Neuronal stem cell (in vitro differentiated cells): ENCODE measurements at regions not wholly inside any gene's neighbourhood (a gene's known extent, or its start where the extent isn't known, plus 50 kb on each side); places are given as distances from the start of the nearest gene placed in this dataset.

Experiments
- DNase-seq: peaks from one replicate; pipeline ENCODE4 v3.0.0-alpha.2; 2013; ENCODE audit warnings: low spot score
- H2AFZ ChIP-seq: one replicate; pipeline ENCODE4 v1.6.1; 2013; ENCODE audit warnings: mild to moderate bottlenecking, low read length, inconsistent platforms
- H2AK5ac ChIP-seq: 2 replicates; pipeline ENCODE4 v1.6.1; 2013; ENCODE audit warnings: low read depth, mild to moderate bottlenecking, inconsistent platforms, low read length, moderate library complexity, mixed read lengths
- H2BK120ac ChIP-seq: 2 replicates; pipeline ENCODE4 v1.6.1; 2013; ENCODE audit warnings: low read depth, mild to moderate bottlenecking, inconsistent platforms, low read length, moderate library complexity, mixed read lengths
- H2BK12ac ChIP-seq: one replicate; pipeline ENCODE4 v1.6.1; 2013; ENCODE audit warnings: low read length, inconsistent platforms
- H2BK15ac ChIP-seq: 2 replicates; pipeline ENCODE4 v1.6.1; 2013; ENCODE audit warnings: mild to moderate bottlenecking, low read length, inconsistent platforms, mixed read lengths
- H2BK5ac ChIP-seq: one replicate; pipeline ENCODE4 v1.6.1; 2013; ENCODE audit warnings: inconsistent platforms, mild to moderate bottlenecking, low read length, moderate library complexity
- H3K14ac ChIP-seq: one replicate; pipeline ENCODE4 v1.6.1; 2013; ENCODE audit warnings: low read length, inconsistent platforms
- H3K18ac ChIP-seq: 2 replicates; pipeline ENCODE4 v1.6.1; 2013; ENCODE audit warnings: low read length, inconsistent platforms
- H3K23ac ChIP-seq: 2 replicates; pipeline ENCODE4 v1.6.1; 2013; ENCODE audit warnings: low read depth, mild to moderate bottlenecking, mixed read lengths, low read length, inconsistent platforms; ENCODE audit not compliant: poor library complexity
- H3K27ac ChIP-seq: replicated peaks from 3 replicates; pipeline ENCODE4 v1.5.1; 2013; ENCODE audit warnings: low read length, inconsistent platforms
- H3K27me3 ChIP-seq, 3 experiments: 2 replicates each; pipeline ENCODE4 v1.6.1; 2013; ENCODE audit warnings: low read length in 3 of 3, mild to moderate bottlenecking in 2 of 3, inconsistent platforms in 1 of 3, low read depth in 1 of 3, mixed read lengths in 1 of 3, moderate library complexity in 1 of 3; ENCODE audit not compliant: control insufficient read depth in 3 of 3, insufficient read depth in 3 of 3
- H3K36me3 ChIP-seq, 2 donors: replicated peaks in 1 of 2; 2 replicates each; pipeline ENCODE4 v1.6.1; 2013; ENCODE audit warnings: low read length in 2 of 2; ENCODE audit not compliant: control insufficient read depth in 2 of 2, insufficient read depth in 2 of 2
- H3K4ac ChIP-seq: 2 replicates; pipeline ENCODE4 v1.6.1; 2013; ENCODE audit warnings: inconsistent platforms, mild to moderate bottlenecking, low read length, moderate library complexity
- H3K4me1 ChIP-seq, 2 donors: 1 replicate in 1 of 2; 2 replicates in 1 of 2; pipeline ENCODE4 v1.6.1; 2013; ENCODE audit warnings: low read length in 2 of 2, low read depth in 1 of 2; ENCODE audit not compliant: control insufficient read depth in 2 of 2, insufficient read depth in 1 of 2
- H3K4me2 ChIP-seq: one replicate; pipeline ENCODE4 v1.6.1; 2013; ENCODE audit warnings: mild to moderate bottlenecking, low read length, inconsistent platforms; ENCODE audit not compliant: insufficient read depth, poor library complexity, severe bottlenecking
- H3K4me3 ChIP-seq, 2 donors: 2 replicates each; pipeline ENCODE4 v1.5.1; 2013; ENCODE audit warnings: low read length in 2 of 2, mild to moderate bottlenecking in 2 of 2, inconsistent platforms in 1 of 2, moderate library complexity in 1 of 2
- H3K79me1 ChIP-seq: one replicate; pipeline ENCODE4 v1.6.1; 2013; ENCODE audit warnings: low read depth, mild to moderate bottlenecking, inconsistent platforms, low read length, moderate library complexity
- H3K9ac ChIP-seq: one replicate; pipeline ENCODE4 v1.6.1; 2013; ENCODE audit warnings: mild to moderate bottlenecking, low read depth, low read length, inconsistent platforms; ENCODE audit not compliant: poor library complexity
- H3K9me3 ChIP-seq, 2 donors: replicated peaks in 1 of 2; 2 replicates each; pipeline versions ENCODE3 to v1.6.1; 2013; ENCODE audit warnings: low read length in 2 of 2, mild to moderate bottlenecking in 2 of 2, inconsistent platforms in 1 of 2, low read depth in 1 of 2, mixed read lengths in 1 of 2, moderate library complexity in 1 of 2; ENCODE audit not compliant: control insufficient read depth in 2 of 2, insufficient read depth in 1 of 2
- H4K8ac ChIP-seq: one replicate; pipeline ENCODE4 v1.6.1; 2013; ENCODE audit warnings: low read depth, mild to moderate bottlenecking, inconsistent platforms, low read length, moderate library complexity
- H4K91ac ChIP-seq: one replicate; pipeline ENCODE4 v1.6.1; 2013; ENCODE audit warnings: low read length, low read depth, mild to moderate bottlenecking, inconsistent platforms; ENCODE audit not compliant: poor library complexity
- WGBS, 2 donors: extraction: QIAGEN DNeasy Blood & Tissue Kit; methylation state at CpG; one replicate each; pipeline ENCODE4 v1.1.7; 2013; ENCODE audit warnings: missing lambda C conversion rate in 2 of 2, mixed read lengths in 1 of 2; ENCODE audit not compliant: insufficient read length in 2 of 2, insufficient replicate concordance in 1 of 2; ENCODE audit errors: extremely low coverage in 2 of 2; 5-methylcytosine and 5-hydroxymethylcytosine counted together

DNA sequence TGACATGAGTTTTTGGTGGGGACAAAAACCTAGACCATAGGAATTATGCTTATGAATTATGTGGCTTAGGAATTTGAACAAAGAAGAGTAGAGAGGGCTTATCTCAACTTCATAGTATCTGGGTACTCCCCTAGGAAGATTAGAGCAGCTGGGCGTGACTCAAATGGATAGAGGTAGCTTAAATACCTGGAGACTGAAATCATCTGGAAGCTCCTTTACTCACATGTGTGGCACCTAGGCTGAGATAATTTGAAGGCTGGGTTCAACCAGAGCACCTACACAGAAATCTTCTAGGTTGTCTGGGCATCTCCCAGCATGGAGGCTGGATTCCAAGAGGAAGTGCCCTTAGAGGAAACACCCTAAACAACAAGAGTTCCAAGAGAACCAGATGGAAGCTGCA is 393.9 kb downstream of the ADAMTS20 start:
- H2BK5ac ChIP-seq = no peak overlapping the region
- H3K79me1 ChIP-seq = no peaks in the 10 kb centered on the region
- H3K14ac ChIP-seq = no peak overlapping the region
- H3K18ac ChIP-seq = no peak overlapping the region
- no peak overlapping the region for H3K4me2 ChIP-seq
- no peak overlapping the region for H3K4me3 ChIP-seq
- no peaks in the 10 kb centered on the region for H3K36me3 ChIP-seq
- no peak overlapping the region for H2BK15ac ChIP-seq
- no peak overlapping the region for H2BK12ac ChIP-seq
- H3K27ac ChIP-seq = no peak overlapping the region
- no peak overlapping the region for H3K4ac ChIP-seq
- no peaks in the 10 kb centered on the region for H3K9me3 ChIP-seq
- no CpG with 5 or more reads among the region's 1 CpG for WGBS, 2 donors
- no peak overlapping the region for H2BK120ac ChIP-seq
- no peaks in the 10 kb centered on the region for H3K27me3 ChIP-seq
- H4K91ac ChIP-seq = no peak overlapping the region
- H2AFZ ChIP-seq = no peak overlapping the region
- no peak overlapping the region for H3K23ac ChIP-seq
- H3K9ac ChIP-seq = no peak overlapping the region
- H4K8ac ChIP-seq = no peak overlapping the region
- no peak for DNase-seq
- no peaks in the 10 kb centered on the region for H3K4me1 ChIP-seq
- no peak overlapping the region for H2AK5ac ChIP-seq

DNA sequence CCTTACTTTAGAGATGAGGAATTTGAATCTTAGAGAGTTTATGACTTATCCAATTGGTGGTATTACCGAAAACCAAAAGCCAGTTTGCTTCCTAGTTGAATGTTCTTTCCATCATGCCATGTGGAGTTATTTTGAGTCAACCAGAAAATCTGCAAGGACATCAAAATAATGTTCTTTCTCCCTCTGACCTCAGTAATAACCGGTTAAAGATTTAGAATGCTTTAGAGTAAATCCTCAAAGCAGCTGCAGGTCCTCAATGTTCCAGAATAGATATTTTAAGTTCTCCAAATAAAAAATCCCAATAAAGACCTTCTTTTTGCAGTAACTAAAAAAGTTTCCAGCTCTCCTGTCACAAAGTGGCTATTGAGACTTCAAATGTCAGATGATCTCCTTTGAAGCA is 396.6 kb downstream of the ADAMTS20 start:
- no peak for DNase-seq
- Histone ChIP-seq H3K27ac (no peak overlapping the region), H3K36me3 (no peaks in the 10 kb centered on the region), H3K79me1 (no peaks in the 10 kb centered on the region), H3K4me2 (no peak overlapping the region), H3K27me3 (no peaks in the 10 kb centered on the region), H3K23ac (no peak overlapping the region), H4K8ac (no peak overlapping the region), H2BK5ac (no peak overlapping the region), H2BK120ac (no peak overlapping the region), H2BK12ac (no peak overlapping the region), H2AK5ac (no peak overlapping the region), H3K9ac (no peak overlapping the region), H3K9me3 (no peaks in the 10 kb centered on the region), H3K18ac (no peak overlapping the region), H3K14ac (no peak overlapping the region), H3K4me3 (no peak overlapping the region), H2BK15ac (no peak overlapping the region), H3K4me1 (no peaks in the 10 kb centered on the region), H2AFZ (no peak overlapping the region), H3K4ac (no peak overlapping the region), H4K91ac (no peak overlapping the region)
- no CpG with 5 or more reads among the region's 2 CpGs for WGBS, 2 donors

DNA sequence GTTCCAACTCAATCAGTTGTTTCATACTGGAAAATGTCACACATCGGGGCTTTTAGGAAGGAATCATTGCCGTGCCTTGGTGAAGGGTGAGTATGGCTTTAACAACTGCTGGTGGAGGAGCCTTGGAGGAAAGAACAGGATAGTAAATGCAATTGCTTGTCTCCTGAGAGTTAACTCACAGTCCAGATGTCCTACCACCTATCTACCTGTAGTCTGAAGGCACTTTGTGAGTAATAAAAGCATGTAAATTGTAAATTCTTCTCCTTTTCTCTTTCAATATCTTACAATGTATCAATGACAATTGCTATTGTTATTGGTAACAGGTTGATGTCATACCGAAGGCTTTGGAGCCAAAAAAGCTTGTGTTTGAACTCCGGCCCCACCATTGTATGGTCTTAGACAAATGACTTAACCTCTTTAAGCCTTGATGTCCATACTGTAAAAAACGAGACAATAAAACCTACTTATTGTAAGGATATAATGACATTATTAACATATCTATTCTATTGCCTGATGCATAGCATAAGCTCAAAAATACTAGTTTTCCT is 397.4 kb downstream of the ADAMTS20 start:
- Histone ChIP-seq H3K36me3 (no peaks in the 10 kb centered on the region), H3K79me1 (no peaks in the 10 kb centered on the region), H3K4ac (no peak overlapping the region), H4K91ac (no peak overlapping the region), H3K4me1 (no peaks in the 10 kb centered on the region), H2BK15ac (no peak overlapping the region), H2AK5ac (no peak overlapping the region), H3K9ac (no peak overlapping the region), H3K9me3 (no peaks in the 10 kb centered on the region), H3K27ac (no peak overlapping the region), H4K8ac (no peak overlapping the region), H2BK12ac (no peak overlapping the region), H3K27me3 (no peaks in the 10 kb centered on the region), H2AFZ (no peak overlapping the region), H3K4me2 (no peak overlapping the region), H3K18ac (no peak overlapping the region), H3K14ac (no peak overlapping the region), H3K4me3 (no peak overlapping the region), H2BK5ac (no peak overlapping the region), H2BK120ac (no peak overlapping the region), H3K23ac (no peak overlapping the region)
- no CpG with 5 or more reads among the region's 5 CpGs for WGBS, 2 donors
- no peak for DNase-seq

DNA sequence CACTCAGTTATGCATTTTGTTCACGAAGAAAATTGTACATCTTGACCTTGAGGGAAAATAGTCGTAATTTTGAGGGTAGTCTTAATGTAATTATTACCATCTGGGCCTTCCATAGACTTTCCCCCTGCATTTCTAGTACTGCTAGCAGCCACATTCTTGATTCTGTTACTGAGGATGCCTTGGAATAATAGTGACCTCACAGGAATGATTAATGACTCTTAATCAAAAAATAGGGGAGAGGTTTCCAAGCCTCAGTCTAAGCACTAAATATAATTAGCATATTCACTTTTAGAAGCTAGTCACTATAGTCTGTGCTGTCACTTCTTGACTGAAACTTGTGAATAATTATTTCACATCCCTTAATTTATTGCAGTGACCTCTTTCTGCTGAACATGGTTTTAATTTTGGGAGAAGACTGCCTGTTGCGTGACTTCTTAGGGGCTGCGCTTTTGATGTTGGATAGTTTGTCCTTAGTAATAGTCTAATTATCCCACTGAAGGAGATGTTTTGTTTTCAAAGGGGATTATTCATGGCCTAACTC is 400.5 kb downstream of the ADAMTS20 start:
- Histone ChIP-seq H2BK12ac (no peak overlapping the region), H3K36me3 (no peaks in the 10 kb centered on the region)

More for the DNA sequence above, 400.5 kb downstream of the ADAMTS20 start:
- Histone ChIP-seq H2BK5ac (no peak overlapping the region), H3K18ac (no peak overlapping the region), H2BK15ac (no peak overlapping the region), H3K23ac (no peak overlapping the region), H2AFZ (no peak overlapping the region), H2AK5ac (no peak overlapping the region), H3K4me3 (no peak overlapping the region), H3K9ac (no peak overlapping the region), H3K4me2 (no peak overlapping the region), H3K9me3 (no peaks in the 10 kb centered on the region), H3K14ac (no peak overlapping the region), H4K91ac (no peak overlapping the region), H3K4me1 (no peaks in the 10 kb centered on the region), H3K79me1 (no peaks in the 10 kb centered on the region), H3K4ac (no peak overlapping the region), H3K27ac (no peak overlapping the region), H2BK120ac (no peak overlapping the region), H4K8ac (no peak overlapping the region), H3K27me3 (no peaks in the 10 kb centered on the region)
- no peak for DNase-seq
- WGBS, 2 donors = no CpG with 5 or more reads among the region's 4 CpGs
